LNCaP clone FGC (cell line): ENCODE measurements at regions not wholly inside any gene's neighbourhood (a gene's known extent, or its start where the extent isn't known, plus 50 kb on each side); places are given as distances from the start of the nearest gene placed in this dataset.

Experiments
- DNase-seq: peaks from one replicate; pipeline ENCODE4 v3.0.0-alpha.2; 2011; ENCODE audit warnings: low read depth
- H3K4me3 ChIP-seq: 2 replicates; pipeline ENCODE4 v1.5.1; 2011; ENCODE audit warnings: mild to moderate bottlenecking, low read depth, low read length, control low read depth
- CTCF ChIP-seq: IDR thresholded peaks from 2 replicates; pipeline ENCODE4 v1.5.1; 2012; ENCODE audit warnings: mild to moderate bottlenecking; ENCODE audit not compliant: control insufficient read depth, insufficient read depth; ENCODE audit errors: extremely low read depth

GRCh38 chr5:71841107-71841506 is 122.0 kb downstream of the CARTPT start:
- H3K4me3 ChIP-seq, result no peak overlapping the region
- no peak for TF ChIP-seq CTCF
- DNase-seq, result no peak

GRCh38 chr5:71843111-71843510 is 124.0 kb downstream of the CARTPT start:
- no peak overlapping the region for H3K4me3 ChIP-seq
- no peak for TF ChIP-seq CTCF
- DNase-seq, result no peak

- no peak for TF ChIP-seq CTCF
- DNase-seq, result no peak
- no peak overlapping the region for H3K4me3 ChIP-seq
These were observed 125.8 kb downstream of the CARTPT start for GRCh38 chr5:71844862-71845261.

- DNase-seq, result no peak
- H3K4me3 ChIP-seq, result no peak overlapping the region
- TF ChIP-seq CTCF, result no peak
These were observed 140.4 kb downstream of the CARTPT start for GRCh38 chr5:71859515-71859914.

GRCh38 chr5:71860048-71860447 is 141.0 kb downstream of the CARTPT start:
- no peak for TF ChIP-seq CTCF
- no peak for DNase-seq
- H3K4me3 ChIP-seq, result no peak overlapping the region

- no peak for DNase-seq
- no peak for TF ChIP-seq CTCF
- H3K4me3 ChIP-seq, result no peak overlapping the region
These were observed 142.6 kb downstream of the CARTPT start for GRCh38 chr5:71861682-71862081.

- DNase-seq, result no peak
- H3K4me3 ChIP-seq, result no peak overlapping the region
- no peak for TF ChIP-seq CTCF
These were observed 143.0 kb downstream of the CARTPT start for GRCh38 chr5:71862087-71862486.
